ENCODE measurements at regions not wholly inside any gene's neighbourhood (a gene's known extent, or its start where the extent isn't known, plus 50 kb on each side); places are given as distances from the start of the nearest gene placed in this dataset.

DNA sequence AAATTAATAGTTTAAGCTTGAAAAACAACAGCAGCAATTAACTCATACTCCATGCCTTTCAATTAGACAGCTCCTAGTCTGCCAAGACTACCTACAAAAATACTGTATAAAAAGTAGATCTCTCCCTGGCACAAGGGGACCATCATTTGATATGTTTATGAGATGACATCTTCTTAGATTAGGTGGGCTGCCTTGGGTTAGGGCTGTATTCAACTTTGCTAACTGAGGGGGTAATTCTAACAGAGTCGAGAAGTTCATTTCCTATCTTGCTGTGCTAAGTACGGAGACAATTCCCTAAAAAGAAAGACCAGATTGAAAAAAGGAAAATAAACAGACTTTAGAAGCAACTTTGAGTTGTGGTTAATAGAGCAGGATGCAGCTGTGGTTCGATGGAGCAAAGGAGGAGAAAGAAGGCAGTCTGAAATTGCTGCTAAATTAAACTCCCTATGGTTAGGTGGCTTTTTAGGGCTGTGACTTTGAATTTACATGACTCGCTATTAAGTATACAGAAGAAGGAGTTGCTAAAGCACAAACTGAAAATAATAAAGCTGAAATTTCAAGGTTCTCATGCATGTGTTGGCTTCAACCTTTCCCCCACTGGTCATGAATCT lies 75.4 kb downstream of the CDC7 start:
- Histone ChIP-seq H3K4me3 (no peak overlapping the region), H3K27me3 (no peaks in the 10 kb centered on the region), H3K36me3 (no peaks in the 10 kb centered on the region), H3K4me1 (peaks cover 12% of the 10 kb centered on the region), H3K9me3 (replicated peaks) (no peaks in the 10 kb centered on the region), H3K27ac (no peak overlapping the region)
- peak in 1 of 2 experiments; percentile 12 for DNase-seq

DNA sequence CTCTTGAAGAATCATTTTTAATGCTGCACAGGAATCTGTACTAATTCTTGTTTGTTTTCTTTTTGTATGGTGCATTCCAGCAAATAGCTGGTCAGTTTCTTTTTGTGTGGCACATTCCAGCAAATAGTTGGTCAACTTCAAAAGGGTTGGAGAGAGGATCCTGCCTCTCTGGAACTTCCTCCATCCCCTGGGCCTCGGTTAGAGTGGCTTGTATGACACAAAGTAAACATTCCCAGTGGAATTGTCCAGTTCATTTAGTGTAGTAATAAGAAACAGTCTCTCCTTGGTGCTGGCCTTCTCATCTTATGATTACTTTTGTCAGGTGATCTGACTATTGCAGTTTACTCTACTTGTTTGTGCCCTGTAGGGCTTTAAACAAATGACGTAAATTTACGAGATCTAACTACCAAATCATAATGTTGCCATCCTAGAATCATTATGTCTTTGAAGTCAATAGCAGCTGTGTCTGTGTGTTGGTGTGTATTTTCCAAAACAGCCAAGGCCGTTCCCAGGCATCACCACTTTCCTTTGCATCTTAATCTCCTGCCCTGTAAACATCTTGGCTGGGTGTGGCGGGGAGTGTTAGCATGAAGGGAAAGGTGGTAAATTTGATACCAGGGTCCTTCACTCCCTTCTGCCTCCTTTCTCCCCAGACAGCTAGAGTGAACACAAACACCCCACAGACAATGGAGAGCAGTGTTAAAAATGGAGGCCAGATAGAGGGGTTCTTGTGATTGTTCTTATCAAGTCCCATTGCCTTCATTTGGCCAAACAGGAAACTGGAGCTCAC lies 77.9 kb downstream of the CDC7 start:
- Histone ChIP-seq H3K36me3 (no peaks in the 10 kb centered on the region), H3K9me3 (replicated peaks) (no peaks in the 10 kb centered on the region), H3K27ac (no peak overlapping the region), H3K27me3 (no peaks in the 10 kb centered on the region), H3K4me3 (no peak overlapping the region), H3K4me1 (peaks cover 12% of the 10 kb centered on the region)
- DNase-seq, result no peak

DNA sequence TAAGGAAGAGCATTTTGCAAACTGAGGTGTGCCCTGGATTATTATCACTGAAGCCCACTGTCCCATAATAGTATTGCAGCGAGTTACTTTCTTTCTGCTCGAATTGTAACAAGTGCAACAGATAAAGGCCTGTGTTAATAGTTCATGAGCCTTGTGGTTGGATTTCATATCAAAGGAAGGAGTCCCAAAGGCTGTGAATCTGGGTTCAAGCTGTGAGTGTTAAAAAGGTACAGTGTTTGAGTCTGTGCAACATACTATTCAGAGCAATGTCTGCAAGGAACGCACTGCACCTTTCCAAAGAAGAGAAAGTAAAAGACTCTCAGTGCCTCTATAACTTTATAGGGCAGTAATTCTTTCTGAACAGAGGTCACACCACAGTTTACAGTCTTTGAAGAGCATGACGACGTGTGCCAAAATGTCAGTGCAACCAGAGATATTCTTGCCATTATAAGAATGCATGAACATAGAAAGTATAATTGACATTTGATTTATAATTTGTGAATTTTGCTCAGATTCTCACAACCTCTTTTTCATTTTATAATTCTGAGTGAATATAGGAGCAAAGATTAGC lies 79.1 kb downstream of the CDC7 start:
- no peaks in the 10 kb centered on the region for H3K36me3 ChIP-seq
- H3K4me1 ChIP-seq, result peaks cover 9% of the 10 kb centered on the region
- no peaks in the 10 kb centered on the region for H3K27me3 ChIP-seq
- DNase-seq, result no peak
- H3K9me3 ChIP-seq (replicated peaks), result no peaks in the 10 kb centered on the region
- H3K4me3 ChIP-seq, result no peak overlapping the region
- H3K27ac ChIP-seq, result no peak overlapping the region

DNA sequence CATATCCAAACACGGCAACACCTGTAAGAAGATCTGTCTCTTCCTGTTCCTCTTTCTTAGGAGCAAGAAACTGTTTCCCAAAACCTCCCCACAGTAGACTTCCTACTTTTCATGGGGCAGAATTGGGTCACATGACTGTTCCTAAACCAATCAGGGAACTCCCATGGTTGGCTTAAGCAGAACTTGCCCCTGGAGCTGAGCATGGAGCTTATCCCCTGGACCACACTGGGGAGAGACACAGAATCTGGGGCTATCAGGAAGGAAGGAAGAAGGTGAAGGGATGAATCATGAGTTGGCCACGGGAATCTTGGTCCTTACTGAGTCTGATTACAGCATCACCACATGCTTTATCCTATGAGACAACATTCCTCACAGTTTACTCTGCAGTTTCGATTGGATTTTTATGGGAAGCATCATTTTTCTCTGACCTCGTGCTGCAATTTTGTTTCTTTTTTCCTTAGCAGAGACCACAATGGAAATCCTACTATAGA lies 81.8 kb downstream of the CDC7 start:
- Histone ChIP-seq H3K27me3 (no peaks in the 10 kb centered on the region), H3K4me1 (no peaks in the 10 kb centered on the region), H3K27ac (no peak overlapping the region), H3K36me3 (no peaks in the 10 kb centered on the region), H3K4me3 (no peak overlapping the region), H3K9me3 (replicated peaks) (no peaks in the 10 kb centered on the region)
- DNase-seq, result no peak

DNA sequence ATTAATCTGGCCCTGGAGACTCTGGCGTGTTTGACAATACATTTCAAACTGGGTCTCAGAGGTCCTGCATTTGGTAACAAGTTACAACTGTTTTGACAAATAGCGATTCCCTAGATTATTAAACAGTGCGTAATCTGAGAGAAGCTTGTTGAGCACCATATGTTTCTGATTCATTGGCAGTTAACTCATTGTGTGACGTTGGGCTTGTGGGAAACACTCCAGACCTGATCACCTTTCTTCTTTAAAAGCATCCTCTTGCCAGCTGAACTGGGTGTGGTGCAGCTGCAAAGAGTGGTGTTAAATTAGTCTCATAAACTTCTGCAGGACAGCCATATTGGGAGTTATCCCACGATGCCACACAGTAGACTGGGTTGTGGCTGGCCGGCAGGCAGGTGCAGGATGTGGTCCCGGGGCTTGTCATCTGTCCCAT lies 82.7 kb downstream of the CDC7 start:
- no peak for DNase-seq
- Histone ChIP-seq H3K27me3 (no peaks in the 10 kb centered on the region), H3K4me3 (no peak overlapping the region), H3K27ac (no peak overlapping the region), H3K36me3 (no peaks in the 10 kb centered on the region), H3K4me1 (no peaks in the 10 kb centered on the region), H3K9me3 (replicated peaks) (no peaks in the 10 kb centered on the region)

DNA sequence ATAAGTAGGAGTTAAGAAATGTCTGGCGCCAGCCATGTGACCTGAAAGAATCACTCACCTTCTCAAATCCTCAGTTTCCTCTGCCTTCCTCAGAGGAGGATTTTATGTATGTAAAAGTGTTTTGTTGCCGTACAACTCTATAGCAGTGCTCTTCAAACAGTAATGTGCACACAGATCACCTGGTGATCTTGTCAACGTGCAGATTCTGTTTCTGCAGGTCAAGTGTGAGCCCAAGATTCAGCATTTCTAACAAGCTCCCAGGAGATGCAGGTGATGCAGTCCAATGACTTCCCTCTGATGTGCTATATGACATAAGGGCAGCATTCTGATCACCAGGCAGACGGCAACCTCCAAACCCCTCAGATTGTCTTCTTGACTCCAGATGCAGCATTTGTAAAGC lies 83.7 kb downstream of the CDC7 start:
- Histone ChIP-seq H3K4me3 (no peak overlapping the region), H3K36me3 (no peaks in the 10 kb centered on the region), H3K9me3 (replicated peaks) (no peaks in the 10 kb centered on the region), H3K4me1 (no peaks in the 10 kb centered on the region), H3K27me3 (no peaks in the 10 kb centered on the region), H3K27ac (no peak overlapping the region)
- DNase-seq, result no peak

DNA sequence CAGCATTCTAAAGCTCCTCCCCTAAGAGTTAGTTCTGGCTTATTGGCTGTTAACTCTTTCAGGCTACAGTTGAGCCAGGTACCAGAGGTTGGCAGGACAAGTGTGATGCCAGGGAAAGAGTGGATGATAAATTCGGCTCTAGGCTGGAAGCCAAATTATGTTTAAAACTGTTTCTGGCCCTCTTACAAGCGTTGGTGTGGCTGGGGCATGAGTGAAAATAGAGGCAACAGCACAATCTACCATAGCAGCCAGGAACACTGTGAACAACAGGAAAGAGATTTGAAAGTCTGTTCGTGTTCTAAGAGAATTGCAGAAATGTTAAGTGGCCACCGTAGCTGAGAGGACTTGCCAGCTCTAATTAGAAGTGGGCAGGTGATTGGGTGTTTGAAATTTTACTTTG lies 84.2 kb downstream of the CDC7 start:
- Histone ChIP-seq H3K4me1 (no peaks in the 10 kb centered on the region), H3K36me3 (no peaks in the 10 kb centered on the region), H3K27me3 (no peaks in the 10 kb centered on the region), H3K4me3 (no peak overlapping the region), H3K27ac (no peak overlapping the region), H3K9me3 (replicated peaks) (no peaks in the 10 kb centered on the region)
- no peak for DNase-seq

DNA sequence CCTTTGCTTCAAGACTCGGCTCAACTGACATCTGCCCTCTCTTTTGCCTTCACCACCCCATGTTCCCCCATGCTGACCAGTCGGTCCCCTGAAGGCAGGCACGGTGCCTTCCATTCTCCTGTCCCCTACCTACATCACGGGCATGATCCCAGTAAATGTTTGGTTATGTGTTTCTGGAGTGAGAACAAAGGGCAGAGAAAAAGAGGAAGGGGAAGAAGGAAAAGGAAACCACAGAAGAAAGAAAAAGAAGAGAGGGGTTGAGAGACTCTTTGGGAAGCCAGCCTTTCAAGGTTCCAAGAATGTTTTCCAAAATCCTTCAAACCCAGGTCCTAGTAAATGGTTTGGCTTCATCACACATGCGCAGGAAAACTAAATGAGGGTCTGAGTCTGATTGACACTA lies 84.9 kb downstream of the CDC7 start:
- Histone ChIP-seq H3K27ac (no peak overlapping the region), H3K4me3 (no peak overlapping the region), H3K27me3 (no peaks in the 10 kb centered on the region), H3K4me1 (no peaks in the 10 kb centered on the region), H3K36me3 (no peaks in the 10 kb centered on the region), H3K9me3 (replicated peaks) (no peaks in the 10 kb centered on the region)
- DNase-seq, result no peak

DNA sequence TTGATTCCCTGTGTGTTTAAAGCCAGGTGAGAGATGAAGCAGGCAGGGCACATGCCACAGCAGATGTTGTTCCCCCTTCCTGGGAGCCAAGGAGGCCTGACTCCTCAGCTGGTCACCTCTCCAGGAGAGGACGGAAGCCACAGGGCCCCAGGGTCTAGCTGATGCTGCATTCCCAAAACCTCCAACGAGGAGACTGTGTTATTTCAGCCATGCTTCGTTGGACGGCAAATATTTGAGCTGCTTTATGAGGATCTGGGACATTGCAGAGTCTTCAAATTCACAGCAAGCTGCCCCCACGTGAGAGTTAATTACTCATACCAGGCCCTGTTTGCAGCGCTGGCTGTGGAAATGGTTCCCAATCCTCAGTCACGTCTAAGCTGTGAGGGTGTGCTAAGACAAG lies 85.3 kb downstream of the CDC7 start:
- H3K36me3 ChIP-seq, result no peaks in the 10 kb centered on the region
- DNase-seq, result no peak
- H3K4me1 ChIP-seq, result no peaks in the 10 kb centered on the region
- no peak overlapping the region for H3K4me3 ChIP-seq
- H3K9me3 ChIP-seq (replicated peaks), result no peaks in the 10 kb centered on the region
- H3K27me3 ChIP-seq, result no peaks in the 10 kb centered on the region
- H3K27ac ChIP-seq, result no peak overlapping the region

DNA sequence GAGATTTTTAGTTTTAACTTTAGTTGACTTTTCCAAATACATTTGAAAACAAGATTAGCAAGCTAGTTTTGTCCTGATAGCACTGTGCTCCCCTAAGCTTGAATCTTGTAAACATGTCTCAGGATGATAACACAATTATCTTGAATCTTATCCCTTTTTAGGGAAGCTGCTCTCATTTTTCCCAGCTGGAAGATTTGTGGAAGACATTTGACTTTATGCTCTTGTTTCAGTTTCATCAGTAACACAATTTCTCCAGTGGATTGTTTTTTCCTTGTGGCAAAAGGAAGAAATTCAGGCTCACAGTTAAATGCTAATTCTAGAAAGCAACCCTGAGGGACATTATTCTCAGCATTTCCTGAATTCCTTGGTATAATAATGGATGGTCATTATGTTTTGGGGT lies 88.8 kb downstream of the CDC7 start:
- Histone ChIP-seq H3K9me3 (replicated peaks) (no peaks in the 10 kb centered on the region), H3K27ac (no peak overlapping the region), H3K27me3 (no peaks in the 10 kb centered on the region), H3K36me3 (no peaks in the 10 kb centered on the region), H3K4me1 (no peaks in the 10 kb centered on the region), H3K4me3 (no peak overlapping the region)
- no peak for DNase-seq

DNA sequence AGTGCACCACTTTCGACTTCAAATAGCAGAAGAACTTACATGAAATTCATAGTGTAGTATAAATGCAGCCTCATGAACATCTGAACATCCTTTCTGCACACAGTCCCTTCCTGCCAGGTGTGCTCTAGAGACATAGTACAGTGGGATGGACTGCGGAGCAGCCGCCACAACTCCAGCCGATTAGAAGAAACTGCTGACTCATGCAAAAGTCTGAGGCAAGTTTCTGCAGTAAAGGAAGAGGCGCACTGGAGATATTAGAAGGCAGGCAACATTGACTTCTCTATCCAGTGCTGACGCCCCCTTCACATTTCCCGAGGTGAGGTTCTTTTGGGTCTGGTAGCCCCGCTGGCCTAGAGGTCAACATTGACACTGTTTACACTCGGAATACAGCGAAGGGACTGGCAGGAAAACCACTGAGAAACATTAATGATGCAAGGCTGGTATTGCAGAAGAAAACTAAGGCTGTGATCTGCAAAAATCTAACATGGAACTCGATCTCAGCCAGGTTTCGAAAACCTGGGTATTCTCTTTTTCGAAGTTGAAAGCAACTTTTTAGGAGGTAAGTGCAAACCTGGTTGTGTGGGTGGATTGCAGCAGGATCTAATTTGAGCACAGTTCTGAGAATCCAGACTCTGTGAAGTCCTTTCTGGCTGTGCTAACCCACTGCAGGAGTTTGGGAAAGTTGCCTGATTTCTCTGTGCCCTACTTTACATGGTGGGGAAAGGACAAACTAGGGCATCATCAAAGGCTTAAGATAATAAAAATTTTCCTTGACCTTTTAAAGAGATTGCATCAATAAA lies 90.7 kb downstream of the CDC7 start:
- Histone ChIP-seq H3K4me3 (no peak overlapping the region), H3K27me3 (no peaks in the 10 kb centered on the region), H3K27ac (no peak overlapping the region), H3K4me1 (no peaks in the 10 kb centered on the region), H3K9me3 (replicated peaks) (no peaks in the 10 kb centered on the region), H3K36me3 (no peaks in the 10 kb centered on the region)
- no peak for DNase-seq

DNA sequence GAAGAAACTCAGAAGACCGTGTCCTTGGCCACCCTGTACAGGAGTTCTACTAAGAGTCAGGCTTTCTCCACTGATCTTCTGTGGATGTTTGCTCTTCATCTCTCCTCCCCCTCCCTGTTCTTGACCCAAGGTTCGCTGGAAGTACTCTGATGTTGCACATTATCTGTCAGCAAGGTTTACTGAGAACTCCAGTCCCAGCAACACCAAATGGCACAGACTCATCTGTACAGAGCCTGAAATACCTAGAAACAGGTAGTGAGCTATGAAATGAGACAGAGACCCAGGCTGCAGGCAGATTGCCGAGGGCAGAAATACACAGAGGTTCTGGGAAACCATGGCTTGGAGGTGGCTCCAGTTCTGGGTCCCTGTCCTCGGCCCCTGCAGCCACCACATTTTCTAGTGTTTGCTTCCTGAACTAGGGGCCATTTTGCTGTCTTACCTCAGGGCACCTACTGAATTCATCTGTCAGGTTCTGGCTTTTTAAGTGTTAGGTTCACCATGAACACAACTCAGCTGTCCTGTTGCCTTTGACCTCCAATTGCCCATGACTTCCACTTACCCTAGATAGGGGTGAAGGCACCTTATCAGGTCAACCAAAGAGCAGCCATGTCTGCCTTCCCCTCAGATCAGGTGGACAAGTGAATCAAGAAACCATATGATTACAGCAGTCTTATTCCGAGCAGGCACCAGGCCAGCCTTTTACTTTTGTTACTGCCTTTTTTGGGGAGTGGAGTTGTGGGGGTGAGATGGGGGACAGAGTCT lies 92.2 kb downstream of the CDC7 start:
- no peak overlapping the region for H3K27ac ChIP-seq
- H3K36me3 ChIP-seq, result no peaks in the 10 kb centered on the region
- H3K4me1 ChIP-seq, result no peaks in the 10 kb centered on the region
- no peak for DNase-seq
- no peaks in the 10 kb centered on the region for H3K9me3 ChIP-seq (replicated peaks)
- H3K27me3 ChIP-seq, result no peaks in the 10 kb centered on the region
- H3K4me3 ChIP-seq, result no peak overlapping the region

DNA sequence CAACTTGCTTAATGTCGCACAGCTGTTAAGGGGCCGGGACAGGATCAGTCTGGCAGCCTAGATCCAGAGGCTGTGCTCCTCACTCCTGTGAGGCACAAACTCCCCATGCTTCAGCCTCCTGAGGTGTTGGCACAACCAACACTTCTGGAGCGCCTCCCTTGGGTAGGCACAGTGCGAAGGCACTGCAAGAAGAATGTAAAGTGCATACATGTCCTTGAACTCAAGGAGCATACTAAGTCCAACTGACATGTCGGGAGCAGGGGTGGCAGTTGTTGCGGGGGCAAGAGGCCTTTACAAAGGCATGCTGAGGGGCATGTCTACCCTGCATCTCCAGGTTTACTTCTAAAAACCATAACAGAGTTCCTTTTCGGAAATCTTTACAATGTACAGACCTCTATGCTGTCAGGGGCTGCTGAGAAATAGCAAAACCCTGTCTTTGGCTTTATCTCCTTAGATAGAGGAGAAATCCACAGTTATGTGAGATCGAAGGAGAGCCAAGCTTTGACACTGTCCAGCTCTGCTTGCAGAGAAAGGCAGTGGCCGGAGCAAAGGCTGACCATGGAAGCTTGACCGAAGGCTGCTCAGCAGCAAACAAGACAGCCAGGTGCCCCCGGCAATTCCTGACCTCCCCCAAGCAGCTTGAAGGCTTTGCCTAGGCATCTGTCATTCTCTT lies 93.9 kb downstream of the CDC7 start:
- H3K36me3 ChIP-seq, result no peaks in the 10 kb centered on the region
- DNase-seq, result no peak
- H3K4me3 ChIP-seq, result no peak overlapping the region
- no peaks in the 10 kb centered on the region for H3K9me3 ChIP-seq (replicated peaks)
- no peaks in the 10 kb centered on the region for H3K4me1 ChIP-seq
- no peak overlapping the region for H3K27ac ChIP-seq
- H3K27me3 ChIP-seq, result no peaks in the 10 kb centered on the region

DNA sequence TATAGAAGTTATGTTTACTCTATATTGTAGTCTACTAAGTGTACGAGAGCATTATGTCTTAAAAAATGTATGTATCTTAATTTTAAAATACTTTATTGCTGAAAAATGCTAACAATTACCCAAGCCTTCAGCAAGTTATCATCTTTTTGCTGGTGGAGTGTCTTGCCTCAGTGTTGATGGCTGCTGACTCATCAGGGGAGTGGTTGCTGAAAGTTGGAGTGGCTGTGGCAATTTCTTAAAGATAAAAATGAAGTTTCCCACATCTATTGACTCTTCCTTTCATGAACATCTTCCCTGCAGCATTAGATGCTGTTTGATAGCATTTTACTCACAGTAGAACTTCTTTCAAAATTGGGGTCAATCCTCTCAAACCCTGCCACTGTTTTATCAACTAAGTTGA lies 95.8 kb downstream of the CDC7 start:
- no peak for DNase-seq
- no peaks in the 10 kb centered on the region for H3K36me3 ChIP-seq
- H3K9me3 ChIP-seq (replicated peaks), result no peaks in the 10 kb centered on the region
- no peak overlapping the region for H3K4me3 ChIP-seq
- no peaks in the 10 kb centered on the region for H3K27me3 ChIP-seq
- H3K27ac ChIP-seq, result no peak overlapping the region
- H3K4me1 ChIP-seq, result no peaks in the 10 kb centered on the region
